ENCODE measurements at regions not wholly inside any gene's neighbourhood (a gene's known extent, or its start where the extent isn't known, plus 50 kb on each side); places are given as distances from the start of the nearest gene placed in this dataset.

- Histone ChIP-seq H3K4me2 (replicated peaks; ENCODE audit: extremely low read depth, low read length, poor library complexity, severe bottlenecking) (no peak overlapping the region), H3K4me1 (ENCODE audit: control insufficient read depth in 1 of 2, insufficient read depth in 2 of 2, low read length in 2 of 2) (no peaks in the 10 kb centered on the region), H3K27ac (ENCODE audit: low read depth in 1 of 2, low read length in 2 of 2) (no peak overlapping the region), H3K4me3 (replicated peaks in 1 of 3; ENCODE audit: low read depth in 2 of 3, low read length in 3 of 3) (no peak overlapping the region), H4K20me1 (ENCODE audit: insufficient read depth, low read length) (no peaks in the 10 kb centered on the region), H3K27me3 (ENCODE audit: control insufficient read depth in 2 of 2, insufficient read depth in 2 of 2, low read length in 2 of 2) (peaks cover 0 to 2% of the 10 kb centered on the region in 2 donors), H2AFZ (ENCODE audit: insufficient read depth, low read depth, low read length, poor library complexity, severe bottlenecking) (no peak overlapping the region), H3K9ac (ENCODE audit: insufficient read depth, low read length, poor library complexity, severe bottlenecking) (no peak overlapping the region), H3K9me3 (replicated peaks in 1 of 2; ENCODE audit: control insufficient read depth in 1 of 2, insufficient read depth in 1 of 2, low read length in 2 of 2) (no peaks in the 10 kb centered on the region), H3K36me3 (replicated peaks in 1 of 2; ENCODE audit: control insufficient read depth in 1 of 2, insufficient read depth in 2 of 2, low read length in 2 of 2) (no peaks in the 10 kb centered on the region), H3K79me2 (ENCODE audit: insufficient read depth, low read length) (no peaks in the 10 kb centered on the region)
- no peak overlapping the region for H3K27ac Mint-ChIP-seq
- TF ChIP-seq CTCF (IDR thresholded peaks at IDR 0.05), result no peak
- 40% methylated on average over 1 of the region's 1 CpG for WGBS (ENCODE audit: insufficient coverage)
- H3K4me1 Mint-ChIP-seq, result no peaks in the 10 kb centered on the region
- peaks cover 0 to 2% (median 0%) of the 10 kb centered on the region in 7 donors for H3K9me3 Mint-ChIP-seq
- DNase-seq, result no peak
- no peak overlapping the region for H3K4me3 Mint-ChIP-seq
- H3K27me3 Mint-ChIP-seq (ENCODE audit: low read depth in 3 of 3), result peaks cover 0 to 5% (median 1%) of the 10 kb centered on the region in 3 donors
- no peaks in the 10 kb centered on the region for H3K36me3 Mint-ChIP-seq
- intact Hi-C loops (cut with micrococcal nuclease), result no loop called here
Observed at GRCh38 chr7:82566752-82567151, 123.2 kb upstream of the CACNA2D1 start.

GRCh38 chr7:82562716-82563404 is 119.3 kb upstream of the CACNA2D1 start:
- no peaks in the 10 kb centered on the region for H3K36me3 ChIP-seq (replicated peaks in 1 of 2; ENCODE audit: control insufficient read depth in 1 of 2, insufficient read depth in 2 of 2, low read length in 2 of 2)
- no peak overlapping the region for H3K9ac ChIP-seq (ENCODE audit: insufficient read depth, low read length, poor library complexity, severe bottlenecking)
- Mint-ChIP-seq H3K27ac (no peak overlapping the region), H3K27me3 (ENCODE audit: low read depth in 3 of 3) (peaks cover 0 to 6% (median 3%) of the 10 kb centered on the region in 3 donors), H3K36me3 (no peaks in the 10 kb centered on the region), H3K4me1 (peaks cover 2% of the 10 kb centered on the region), H3K4me3 (no peak overlapping the region), H3K9me3 (peaks cover 0 to 3% (median 0%) of the 10 kb centered on the region in 7 donors)
- intact Hi-C loops (cut with micrococcal nuclease), result no loop called here
- no peak for DNase-seq
- WGBS (ENCODE audit: insufficient coverage), result no CpG with 5 or more reads among the region's 2 CpGs
- no peaks in the 10 kb centered on the region for H3K79me2 ChIP-seq (ENCODE audit: insufficient read depth, low read length)
- H3K4me2 ChIP-seq (replicated peaks; ENCODE audit: extremely low read depth, low read length, poor library complexity, severe bottlenecking), result no peak overlapping the region
- H3K27me3 ChIP-seq (ENCODE audit: control insufficient read depth in 2 of 2, insufficient read depth in 2 of 2, low read length in 2 of 2), result peaks cover 0 to 2% of the 10 kb centered on the region in 2 donors
- TF ChIP-seq CTCF (IDR thresholded peaks at IDR 0.05), result no peak
- H3K27ac ChIP-seq (ENCODE audit: low read depth in 1 of 2, low read length in 2 of 2), result no peak overlapping the region
- no peaks in the 10 kb centered on the region for H3K9me3 ChIP-seq (replicated peaks in 1 of 2; ENCODE audit: control insufficient read depth in 1 of 2, insufficient read depth in 1 of 2, low read length in 2 of 2)
- no peaks in the 10 kb centered on the region for H4K20me1 ChIP-seq (ENCODE audit: insufficient read depth, low read length)
- no peak overlapping the region for H2AFZ ChIP-seq (ENCODE audit: insufficient read depth, low read depth, low read length, poor library complexity, severe bottlenecking)
- H3K4me1 ChIP-seq (ENCODE audit: control insufficient read depth in 1 of 2, insufficient read depth in 2 of 2, low read length in 2 of 2), result no peaks in the 10 kb centered on the region
- H3K4me3 ChIP-seq (replicated peaks in 1 of 3; ENCODE audit: low read depth in 2 of 3, low read length in 3 of 3), result no peak overlapping the region
